NCI-H345 (cell line): ENCODE measurements at regions not wholly inside any gene's neighbourhood (a gene's known extent, or its start where the extent isn't known, plus 50 kb on each side); places are given as distances from the start of the nearest gene placed in this dataset.

Source experiments
- DNase-seq: peaks from one replicate; lab custom pipeline; 2025; lab: John Stamatoyannopoulos, UW

DNA sequence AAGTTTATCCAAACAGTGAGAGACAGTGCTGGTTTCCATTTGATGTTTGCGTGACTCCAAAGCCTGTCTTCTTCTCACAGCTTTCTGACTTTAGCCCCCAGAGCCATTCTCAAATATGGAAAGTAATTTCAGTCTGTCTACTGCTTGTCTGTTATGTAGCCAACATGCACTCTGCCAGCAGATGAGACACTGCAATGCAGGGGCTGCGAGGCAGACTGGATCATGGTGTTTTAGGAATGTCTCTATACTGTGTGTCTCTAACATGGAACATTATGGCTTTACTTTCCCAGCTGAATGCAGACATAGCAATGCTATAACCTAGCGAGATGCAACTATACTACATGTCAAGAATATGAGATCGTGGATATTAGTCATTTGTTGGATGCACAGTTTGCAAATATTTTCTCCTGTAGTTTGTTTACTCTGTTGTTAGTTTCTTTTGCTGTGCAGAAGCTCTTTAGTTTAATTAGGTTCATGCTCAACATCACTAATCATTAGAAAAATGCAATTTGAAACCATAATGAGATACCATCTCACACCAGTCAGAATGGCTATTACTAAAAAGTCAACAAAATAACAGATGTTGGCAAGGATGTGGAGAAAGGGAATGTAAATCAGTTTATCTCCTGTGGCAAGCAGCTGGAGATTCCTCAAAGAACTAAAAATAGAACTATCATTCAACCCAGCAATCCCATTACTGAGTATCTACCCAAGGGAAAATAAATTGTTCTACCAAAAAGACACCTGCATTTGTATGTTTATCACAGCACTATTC is 235.8 kb upstream of the TMTC1 start:
- no peak for DNase-seq

DNA sequence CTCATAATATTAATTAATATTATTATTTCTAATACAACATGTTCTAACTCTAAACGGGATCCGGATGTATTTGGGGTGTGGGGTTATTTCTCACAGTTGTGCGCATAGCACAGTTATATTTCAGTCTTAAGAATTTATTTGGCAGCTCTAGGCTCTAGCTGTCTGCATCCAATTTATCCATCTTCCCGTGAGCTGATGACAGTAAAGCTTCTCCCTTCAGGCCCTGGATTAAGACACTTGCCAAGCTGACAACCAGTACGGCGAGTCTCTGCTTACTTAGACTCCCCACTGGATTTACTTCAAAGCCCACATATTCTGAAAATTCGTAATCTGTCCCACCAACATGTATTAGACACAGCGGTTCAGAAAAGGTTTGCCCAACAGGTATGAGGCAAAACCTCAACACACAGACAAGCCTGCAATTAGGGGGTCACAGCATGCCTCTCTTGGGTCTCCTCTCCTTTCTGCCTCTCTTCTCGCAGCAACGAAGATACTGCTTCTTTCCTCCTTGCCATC is 232.9 kb upstream of the TMTC1 start:
- no peak for DNase-seq

DNA sequence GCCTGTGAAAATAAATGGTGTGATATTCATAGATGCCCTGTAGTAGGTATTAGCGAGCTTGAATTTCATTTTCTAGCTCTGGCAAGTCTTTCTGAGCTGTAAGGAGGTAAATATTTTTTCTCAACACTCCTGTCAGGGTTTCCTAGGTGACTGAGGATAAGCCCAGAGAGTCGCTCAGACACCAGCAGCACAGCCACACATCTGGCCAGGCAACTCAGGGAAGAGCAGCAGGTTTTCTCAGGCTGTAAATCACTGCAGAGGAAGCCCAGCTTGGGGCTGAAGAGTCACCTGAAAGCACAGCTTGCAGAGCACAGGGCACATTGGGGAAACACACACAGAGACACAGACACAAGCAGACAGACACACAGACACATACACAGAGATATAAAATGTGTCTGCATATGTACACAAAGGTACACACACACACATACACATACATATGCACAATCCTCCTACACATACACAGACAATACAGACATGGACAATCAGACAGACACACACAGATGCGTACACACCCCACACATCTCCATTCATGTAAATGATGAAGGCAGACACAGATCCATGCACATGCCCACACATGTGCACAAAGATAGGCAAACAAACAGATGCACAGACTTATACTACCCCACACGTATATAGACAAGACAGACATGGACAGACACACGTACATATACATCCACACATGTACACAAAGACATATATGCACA is 232.0 kb upstream of the TMTC1 start:
- no peak for DNase-seq

DNA sequence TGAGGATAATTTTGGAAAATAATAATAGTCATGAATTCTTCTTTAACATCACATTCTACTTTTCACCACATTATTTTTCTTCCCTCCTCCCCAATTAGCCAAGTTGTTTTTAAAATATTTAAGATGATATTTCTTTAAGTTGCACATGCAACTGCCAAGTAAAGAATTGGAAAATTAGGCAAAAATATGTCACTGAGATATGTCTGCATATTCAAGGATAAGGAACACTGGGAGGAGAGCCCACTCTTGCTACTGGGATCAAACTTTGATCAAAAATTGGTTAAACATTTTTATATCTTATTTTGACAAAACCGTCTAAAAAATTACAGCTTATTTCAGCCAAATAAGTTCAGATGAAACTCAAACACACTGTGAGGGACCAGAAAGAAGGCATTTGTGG is 231.2 kb upstream of the TMTC1 start:
- DNase-seq, result no peak

DNA sequence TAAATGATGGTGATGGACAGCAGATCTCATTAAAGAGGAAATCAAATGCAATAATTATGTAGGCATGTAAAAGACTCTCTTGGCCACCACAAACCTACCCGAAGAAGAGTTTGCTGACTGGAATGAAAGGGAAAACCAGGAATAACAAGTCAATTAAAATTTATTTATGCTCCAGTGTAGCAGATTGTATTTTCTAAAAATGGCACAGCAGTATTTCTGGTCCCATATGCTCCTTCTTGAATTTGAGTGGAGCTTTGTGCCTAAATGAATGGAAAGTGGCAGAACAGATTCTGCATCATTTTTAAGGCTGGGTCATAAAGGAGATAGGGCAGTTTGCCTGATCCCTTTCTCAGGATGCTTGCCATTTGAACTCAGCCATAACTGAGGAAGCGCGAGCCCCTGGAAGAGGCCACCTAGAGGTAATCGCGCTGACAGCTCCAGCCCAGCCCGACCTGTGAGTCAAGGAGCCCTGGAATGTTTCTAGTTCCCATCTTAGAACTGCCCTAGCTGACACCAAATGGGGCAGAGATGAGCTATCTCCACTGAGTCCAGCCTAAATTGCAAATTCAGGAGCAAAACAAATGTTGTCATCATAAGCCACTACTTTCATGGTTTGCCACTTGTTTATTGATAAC is 229.2 kb upstream of the TMTC1 start:
- DNase-seq, result no peak

DNA sequence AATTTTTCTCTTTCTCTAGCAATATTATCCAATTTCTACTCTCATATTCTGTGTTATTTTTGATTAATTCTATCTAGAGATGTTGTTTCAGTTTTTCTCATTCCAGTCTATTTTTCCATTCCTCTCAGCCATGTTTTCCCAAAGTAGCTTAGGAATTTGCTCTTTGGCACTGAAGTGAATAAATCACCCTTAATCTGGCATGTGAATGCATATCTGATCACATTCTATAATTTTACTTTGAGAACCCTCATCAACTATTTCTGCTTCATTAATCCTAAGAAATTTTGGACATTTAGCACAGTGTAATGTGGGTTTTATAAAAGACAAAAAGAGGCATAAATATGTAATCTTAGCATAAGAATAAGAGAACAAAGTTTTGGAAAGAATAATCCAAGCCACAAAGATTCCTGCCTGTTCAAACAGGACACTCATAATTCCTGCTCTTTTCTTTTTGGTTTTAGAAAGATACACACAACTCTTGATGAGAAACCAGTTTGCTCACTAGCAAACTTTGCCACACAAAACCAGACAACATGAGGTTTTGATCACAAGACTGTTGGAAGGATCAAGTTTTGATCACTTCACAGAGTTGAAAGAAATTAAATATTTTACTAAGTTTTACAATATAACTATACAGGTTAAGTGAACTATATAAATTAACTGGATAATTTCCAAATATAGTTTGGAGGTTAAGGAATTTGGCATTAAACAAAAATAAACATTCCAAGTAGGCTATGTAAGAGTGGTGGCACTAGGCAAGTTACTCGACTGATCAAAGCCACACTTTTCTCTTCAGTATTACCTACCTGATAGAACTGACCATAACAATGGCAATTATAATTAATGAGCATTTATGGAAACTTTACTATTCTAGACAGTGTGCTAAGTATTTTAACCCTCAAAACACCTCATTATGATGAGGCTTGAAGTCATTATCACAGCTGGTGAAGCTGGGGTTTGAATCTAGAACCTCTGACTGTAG is 226.6 kb upstream of the TMTC1 start:
- no peak for DNase-seq

DNA sequence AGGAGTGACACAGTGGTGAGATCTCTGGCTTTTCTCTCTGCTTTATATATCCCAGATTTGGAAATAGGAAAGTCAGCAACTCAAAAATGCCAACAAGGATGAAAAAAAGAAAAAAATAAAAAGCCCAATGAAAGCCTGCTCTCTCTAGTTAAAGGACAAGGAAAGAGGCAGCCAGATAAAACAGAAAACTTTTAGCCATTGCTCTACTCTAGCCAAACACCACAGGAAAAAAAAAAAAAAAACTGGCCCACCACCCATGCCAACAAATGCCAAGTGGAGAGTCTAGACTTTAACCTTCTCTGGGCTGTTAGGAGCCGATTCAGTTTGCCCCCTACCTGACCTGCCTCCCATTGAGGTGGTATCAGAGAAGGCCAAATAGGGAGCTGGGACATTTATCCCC is 222.3 kb upstream of the TMTC1 start:
- DNase-seq, result no peak

DNA sequence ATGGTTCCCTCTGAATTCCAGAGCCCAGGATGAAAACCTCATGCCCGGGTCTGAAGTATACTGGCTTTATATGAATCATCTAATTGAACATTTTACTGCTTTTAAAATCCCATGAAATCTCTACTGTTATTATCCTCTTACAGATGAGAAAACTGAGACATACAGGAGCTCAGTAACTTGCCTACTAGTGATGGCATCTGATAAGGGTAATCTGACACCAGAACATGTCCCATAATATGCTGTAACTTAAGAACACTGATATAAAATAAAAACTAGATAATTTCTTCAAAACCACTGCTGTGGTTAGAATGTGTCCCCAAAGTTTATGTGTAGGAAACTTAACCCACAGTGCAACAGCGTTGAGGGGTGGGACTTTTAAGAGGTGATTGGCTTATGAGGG is 219.6 kb upstream of the TMTC1 start:
- DNase-seq, result no peak

DNA sequence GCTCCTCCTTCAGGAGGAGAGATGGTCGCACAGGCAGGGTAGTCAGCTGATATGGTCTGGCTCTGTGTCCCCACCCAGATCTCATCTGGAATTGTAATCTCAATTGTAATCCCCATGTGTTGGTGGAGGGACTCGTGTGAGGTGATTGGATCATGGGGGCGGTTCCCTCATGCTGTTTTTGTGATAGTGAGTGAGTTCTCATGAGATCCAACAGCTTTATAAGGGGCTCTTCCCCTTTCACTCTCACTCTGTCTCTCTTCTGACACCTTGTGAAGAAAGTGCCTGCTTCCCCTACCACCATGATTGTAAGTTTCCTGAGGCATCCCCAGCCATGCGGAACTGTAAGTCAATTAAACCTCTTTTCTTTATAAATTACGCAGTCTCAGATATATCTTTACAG is 218.9 kb upstream of the TMTC1 start:
- no peak for DNase-seq

DNA sequence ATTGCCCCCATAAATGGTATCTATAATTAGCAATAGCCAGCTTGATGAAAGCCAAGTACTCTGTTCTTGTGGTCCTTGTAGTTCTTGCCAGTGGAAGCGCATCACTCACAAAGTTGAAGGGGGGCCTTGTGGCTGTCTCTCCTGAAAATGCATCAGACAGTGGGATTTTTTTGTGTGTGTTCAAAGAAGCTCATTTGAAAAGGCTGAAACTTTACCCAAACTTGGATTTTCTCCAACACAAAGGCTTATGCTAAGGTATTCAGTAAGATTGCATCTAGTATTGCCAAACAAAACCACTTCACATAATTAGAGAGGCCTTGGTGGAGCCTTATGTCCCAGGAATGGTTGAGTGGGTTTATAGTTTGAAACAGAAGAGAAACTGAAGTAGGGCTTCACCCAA is 216.7 kb upstream of the TMTC1 start:
- DNase-seq, result no peak

DNA sequence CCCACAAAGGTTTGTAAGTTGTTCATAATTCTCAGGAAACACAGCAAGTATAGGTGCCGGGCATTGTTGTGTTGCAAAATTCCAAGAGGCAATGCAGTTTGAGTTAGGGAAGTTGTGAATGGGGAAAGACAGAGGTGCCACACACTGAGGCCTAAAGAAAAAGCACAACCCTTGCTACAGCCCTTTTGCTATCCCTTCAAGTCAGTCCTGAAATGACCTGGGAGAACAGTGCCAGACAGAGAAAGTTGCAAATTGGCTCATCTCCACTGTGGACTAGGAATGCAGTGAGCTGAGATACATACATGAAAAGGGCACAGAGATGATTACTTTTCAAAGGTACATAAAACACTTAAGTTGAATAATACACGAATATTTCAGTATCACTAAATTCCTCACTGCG is 213.3 kb upstream of the TMTC1 start:
- DNase-seq, result no peak

DNA sequence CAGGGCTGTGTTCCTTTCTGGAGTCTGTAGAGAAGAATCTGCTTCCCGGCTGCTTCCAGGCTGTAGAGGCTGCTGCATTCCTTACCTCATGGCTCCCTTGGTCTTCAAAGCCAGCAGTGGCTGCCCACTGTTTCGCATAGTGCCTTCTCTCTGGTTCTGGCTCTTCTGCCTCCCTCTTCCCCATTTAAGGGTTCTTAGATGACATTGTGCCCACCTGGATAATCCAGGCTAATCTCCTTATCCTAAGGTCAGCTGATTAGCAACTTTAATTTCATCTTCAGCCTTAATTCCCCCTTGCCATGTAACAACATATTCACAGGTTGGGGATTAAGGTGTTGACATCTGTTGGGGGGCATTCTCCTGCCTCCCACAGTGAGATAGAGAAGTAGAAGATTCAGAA is 208.6 kb upstream of the TMTC1 start:
- DNase-seq, result no peak

DNA sequence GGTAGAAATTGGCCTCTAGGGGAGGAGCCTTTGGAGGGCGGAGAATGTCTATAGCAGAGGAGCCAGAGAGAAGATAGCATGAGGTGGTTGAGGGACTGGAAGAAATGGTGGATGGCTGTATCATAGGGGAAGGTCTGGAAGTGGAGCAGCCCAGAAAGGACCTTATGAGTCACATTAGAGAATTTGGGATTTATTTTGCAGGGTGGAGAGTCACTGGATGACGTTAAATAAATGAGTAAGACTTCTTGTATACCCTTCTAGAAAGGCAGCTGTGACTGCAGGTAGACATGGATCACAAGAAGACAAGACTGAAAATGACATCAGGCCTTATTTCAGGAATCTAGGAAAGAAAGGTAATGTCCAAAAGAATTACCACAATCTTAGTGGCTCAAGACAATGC is 208.2 kb upstream of the TMTC1 start:
- DNase-seq, result no peak

DNA sequence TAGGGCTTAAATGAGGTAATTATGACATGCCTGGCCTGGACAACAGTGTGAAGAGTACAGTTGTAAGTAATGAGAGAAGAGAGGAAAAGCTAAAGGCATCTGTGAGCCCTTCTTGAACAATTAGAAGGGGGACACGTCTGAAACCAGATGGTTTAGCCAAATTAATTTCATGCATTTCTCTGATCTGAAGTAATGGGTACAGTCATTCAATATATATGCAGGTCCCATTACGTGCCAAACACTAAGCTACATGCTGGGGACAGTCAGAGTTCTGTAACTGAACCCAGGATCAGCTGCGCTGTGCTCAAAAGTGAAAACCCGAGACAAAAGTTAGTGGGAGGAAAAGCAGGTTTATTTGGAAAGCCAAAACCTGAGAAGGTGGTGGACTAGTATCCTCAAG is 207.2 kb upstream of the TMTC1 start:
- DNase-seq, result no peak

DNA sequence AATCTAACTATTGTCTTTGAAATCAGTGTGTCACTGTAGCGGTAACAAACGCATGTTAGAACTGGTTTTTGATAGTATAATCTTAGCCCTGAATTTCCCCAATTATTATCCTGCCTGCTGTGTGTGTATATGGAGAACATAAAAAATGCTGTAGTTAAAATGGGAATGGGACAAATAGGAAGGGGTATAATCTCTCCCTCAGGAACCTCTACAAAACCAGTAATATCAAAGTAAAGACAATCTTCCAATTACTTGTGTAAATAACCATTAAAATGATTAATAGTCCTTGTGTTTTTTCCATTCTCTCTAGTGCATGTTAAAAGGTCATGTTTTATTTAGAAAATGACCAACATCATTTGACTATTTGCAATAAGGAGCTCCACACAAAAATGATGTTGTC is 200.1 kb upstream of the TMTC1 start:
- no peak for DNase-seq

DNA sequence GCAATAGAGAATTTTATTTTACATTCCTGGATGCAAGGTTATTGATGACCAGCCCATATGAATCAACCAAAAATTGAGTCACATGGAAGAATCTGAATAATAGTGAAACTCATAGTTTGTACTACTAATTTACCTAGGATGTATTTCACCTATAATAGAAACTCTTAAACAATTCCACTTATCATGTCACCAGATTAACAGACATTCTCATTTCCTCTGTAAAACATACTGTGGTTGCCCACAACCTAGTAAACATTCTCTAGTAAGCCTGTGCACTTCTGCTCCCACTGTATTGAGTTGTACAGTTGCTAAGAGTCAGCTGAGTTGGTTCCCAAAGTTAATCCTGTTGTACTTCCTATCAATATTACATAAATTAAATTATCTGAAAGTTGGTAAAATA is 196.6 kb upstream of the TMTC1 start:
- DNase-seq, result no peak

DNA sequence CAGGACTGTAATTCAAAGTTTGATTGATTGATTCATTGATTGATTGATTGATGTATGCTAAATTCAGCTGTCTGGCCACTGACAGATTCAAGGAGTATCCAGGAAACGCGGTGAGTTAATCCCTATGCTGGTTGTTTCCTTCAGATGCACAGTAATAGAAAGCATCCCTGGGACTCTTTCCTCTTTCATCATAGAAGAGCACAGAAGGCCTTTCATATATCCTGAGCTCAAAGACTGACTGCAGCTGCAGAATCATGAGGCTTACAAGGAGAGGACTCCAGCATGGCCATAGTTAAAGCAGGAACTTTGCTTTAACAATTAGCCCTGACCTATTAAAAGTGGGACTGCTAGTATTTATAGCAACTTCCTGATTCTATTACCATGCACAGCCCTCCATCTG is 187.7 kb upstream of the TMTC1 start:
- no peak for DNase-seq

DNA sequence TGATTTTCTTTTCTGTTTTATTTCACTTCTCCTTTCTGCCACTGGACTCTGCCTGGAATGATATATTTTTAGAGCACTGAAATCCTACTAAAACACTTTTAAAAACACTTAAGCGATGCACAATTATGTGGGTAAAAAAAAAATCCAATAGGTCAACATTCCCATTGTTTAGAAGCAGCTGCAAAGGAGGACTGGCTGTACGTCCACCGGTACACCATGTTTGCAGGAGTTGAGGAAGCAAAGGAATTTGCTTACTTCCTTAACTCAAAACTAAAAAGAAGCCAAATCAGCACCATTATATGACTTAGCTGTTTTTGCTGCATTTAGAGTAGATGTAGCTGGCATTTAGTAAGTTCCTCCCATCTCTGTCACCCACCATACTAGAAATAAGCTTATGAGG is 186.8 kb upstream of the TMTC1 start:
- no peak for DNase-seq

DNA sequence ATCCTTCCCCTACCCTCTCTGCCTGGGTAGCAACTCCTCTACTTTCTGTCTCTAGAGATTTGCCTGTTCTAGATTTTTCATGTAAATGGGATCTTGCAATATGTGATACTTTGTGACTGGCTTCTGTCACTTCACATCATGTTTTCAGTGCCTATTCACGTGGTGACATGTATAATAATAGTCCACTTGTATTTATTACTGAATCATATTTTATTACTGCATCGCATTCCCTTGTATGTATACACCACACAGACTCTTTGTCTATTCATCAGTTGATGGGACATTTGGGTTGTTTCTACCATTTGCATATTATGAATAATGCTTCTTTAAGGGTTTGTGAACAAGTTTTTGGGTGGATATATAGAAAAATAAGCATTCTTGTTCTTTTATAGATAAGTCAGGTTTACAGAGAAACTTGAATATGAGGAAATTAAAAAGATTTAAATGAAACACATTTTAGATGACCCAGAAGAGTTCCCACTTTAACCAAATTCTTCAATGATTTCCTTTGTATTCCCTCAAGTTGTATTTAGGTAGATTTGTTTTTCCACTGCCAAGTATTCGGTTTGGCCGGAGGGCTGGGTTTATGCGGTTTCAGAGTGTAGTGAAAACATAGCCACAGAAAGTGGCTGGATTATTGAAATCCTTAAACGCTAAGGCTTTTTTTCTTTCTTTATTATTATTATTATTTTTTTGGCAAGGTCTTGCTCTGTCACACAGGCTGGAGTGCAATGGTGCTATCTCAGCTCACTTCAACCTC is 178.7 kb upstream of the TMTC1 start:
- no peak for DNase-seq

DNA sequence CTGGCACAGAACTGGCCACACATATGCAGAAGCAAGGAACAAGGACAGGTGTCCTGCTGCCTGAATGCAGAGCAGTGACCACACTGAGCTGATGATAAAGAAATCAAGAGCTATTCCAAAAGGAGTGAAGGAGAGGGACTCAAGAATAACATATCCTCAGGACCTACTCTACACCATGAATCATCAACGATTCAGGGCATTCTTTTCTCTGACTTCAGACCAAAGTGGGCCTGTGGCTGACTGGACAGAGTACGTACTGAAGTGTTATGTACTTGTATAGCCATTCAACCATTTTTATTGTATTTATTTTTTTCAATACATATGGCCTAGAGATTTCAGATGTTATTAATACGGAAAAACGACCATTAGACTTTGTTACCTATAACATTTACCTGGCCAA is 177.5 kb upstream of the TMTC1 start:
- DNase-seq, result no peak

DNA sequence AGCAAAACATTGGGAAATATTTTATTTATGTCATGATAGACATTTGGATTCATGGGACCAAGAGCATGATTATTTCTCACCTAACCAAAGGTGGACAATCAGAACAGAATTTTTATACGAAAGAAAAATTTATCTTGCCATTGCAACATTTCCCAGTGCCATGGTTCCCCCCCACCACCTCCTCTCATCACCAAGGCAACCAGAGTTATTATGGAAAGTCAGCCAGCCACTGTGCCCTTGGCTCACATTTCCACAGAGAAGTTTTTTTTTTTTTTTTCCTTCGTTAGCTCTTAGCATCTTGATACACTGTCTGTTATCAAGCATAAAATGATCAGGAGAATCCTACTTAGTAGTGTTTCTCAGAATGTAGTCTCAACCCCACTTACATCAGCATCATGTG is 176.4 kb upstream of the TMTC1 start:
- no peak for DNase-seq
